Gastrocnemius medialis (tissue), 4 donors: ENCODE measurements at regions not wholly inside any gene's neighbourhood (a gene's known extent, or its start where the extent isn't known, plus 50 kb on each side); places are given as distances from the start of the nearest gene placed in this dataset.
"Not testable (repeated sequence)": the region's sequence is repeated elsewhere in the genome, so short reads cannot be mapped to it uniquely, and the experiment has no call there.

Experiments used
- ATAC-seq, 2 donors: fragments of 150-250 bp; one replicate each; pipeline ENCODE4 v1.9.1; 2016
- DNase-seq, 2 donors: peaks; one replicate each; pipeline ENCODE4 v3.0.0-alpha.2; 2019
- H3K27ac ChIP-seq, 4 donors: fragments of 200-600 bp; sonication (generic); 1 replicate in 1 of 4; 2 replicates in 3 of 4; pipeline ENCODE4 v1.5.1; 2016 to 2018; ENCODE audit warnings: mild to moderate bottlenecking in 2 of 4, moderate library complexity in 1 of 4
- H3K27me3 ChIP-seq, 3 donors: fragments of 200-600 bp; sonication (generic) in 2 of 3; 1 replicate in 1 of 3; 2 replicates in 2 of 3; pipeline versions ENCODE4 v1.5.1 to v1.6.0; 2016 to 2019; ENCODE audit warnings: mild to moderate bottlenecking in 1 of 3, moderate library complexity in 1 of 3
- H3K36me3 ChIP-seq, 2 donors: fragments of 200-600 bp; sonication (generic) in 1 of 2; one replicate each; pipeline ENCODE4 v1.5.1; 2017 to 2018
- H3K4me1 ChIP-seq, 2 donors: fragments of 200-600 bp; sonication (generic) in 1 of 2; one replicate each; pipeline ENCODE4 v1.5.1; 2016 to 2017; ENCODE audit warnings: mild to moderate bottlenecking in 2 of 2
- H3K4me3 ChIP-seq, 4 donors: fragments of 200-600 bp; sonication (generic) in 3 of 4; 1 replicate in 1 of 4; 2 replicates in 3 of 4; pipeline ENCODE4 v1.5.1; 2016 to 2019; ENCODE audit warnings: mild to moderate bottlenecking in 2 of 4
- H3K9me3 ChIP-seq, 3 donors: fragments of 200-600 bp; sonication (generic) in 2 of 3; 1 replicate in 1 of 3; 2 replicates in 2 of 3; pipeline ENCODE4 v1.5.1; 2016 to 2019
- CTCF ChIP-seq, 5 experiments: fragments of 450-650 bp in 3 of 5; fragments of 200-600 bp in 2 of 5; sonication (generic) in 2 of 5; IDR thresholded peaks in 4 of 5; conservative IDR thresholded peaks in 1 of 5; 1 replicate in 4 of 5; 2 replicates in 1 of 5; pipeline ENCODE4 v1.5.1; 2016 to 2019; ENCODE audit warnings: antibody characterized with exemption in 5 of 5, mild to moderate bottlenecking in 3 of 5, moderate library complexity in 3 of 5
- POLR2A ChIP-seq, 2 donors: fragments of 450-650 bp; IDR thresholded peaks; one replicate each; pipeline ENCODE4 v1.6.1; 2017; ENCODE audit warnings: antibody characterized with exemption in 2 of 2, mild to moderate bottlenecking in 2 of 2, moderate library complexity in 2 of 2
- in situ Hi-C, 4 donors: fragments of 200-750 bp; cut with MboI; loops; one replicate each; pipeline versions ENCODE4 v1.15.0 to v1.8.0; 2017; ENCODE audit warnings: low sequenced_read_pairs in 4 of 4
- intact Hi-C: fragments of 100-400 bp; cut with DNase I; formaldehyde crosslinking; loops from one replicate; pipeline ENCODE4 v1.15.1; 2023; ENCODE audit warnings: low total_unique reads

DNA sequence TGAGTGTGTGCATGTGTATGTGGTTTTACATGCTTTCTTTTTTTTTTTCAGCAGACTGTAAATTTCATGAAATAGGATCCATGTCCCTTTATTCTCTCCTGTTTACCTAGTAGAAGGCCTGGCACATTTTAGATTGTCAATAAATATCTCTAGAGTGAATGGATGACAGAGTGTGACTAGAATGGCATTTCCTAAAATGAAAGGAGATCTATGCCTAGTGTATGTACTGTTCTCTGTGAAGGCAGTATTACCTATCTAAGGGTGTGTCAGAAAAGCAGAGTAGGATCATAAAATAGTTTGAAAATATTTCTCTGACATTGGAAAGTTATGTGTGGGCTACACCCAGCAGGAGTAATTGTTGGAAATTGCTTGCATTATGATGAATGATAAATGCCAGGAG, 1876.0 kb upstream of the C9orf72 start:
- intact Hi-C loops (loop anchor here (10.0 kb wide), 1 partner anchor 65 kb away; no protein-coding TSS in a partner anchor), in situ Hi-C loops (no loop called here)
- Histone ChIP-seq H3K4me3 (no peak overlapping the region), H3K27ac (no peak overlapping the region), H3K4me1 (no peaks in the 10 kb centered on the region), H3K27me3 (no peaks in the 10 kb centered on the region), H3K9me3 (no peaks in the 10 kb centered on the region), H3K36me3 (no peaks in the 10 kb centered on the region)
- TF ChIP-seq POLR2A (IDR thresholded peaks at IDR 0.05) (no peak), CTCF (IDR thresholded peaks at IDR 0.05 in 4 of 5, conservative IDR thresholded peaks at IDR 0.05 in 1 of 5) (no peak)
- ATAC-seq (no peak), DNase-seq (no peak)

DNA sequence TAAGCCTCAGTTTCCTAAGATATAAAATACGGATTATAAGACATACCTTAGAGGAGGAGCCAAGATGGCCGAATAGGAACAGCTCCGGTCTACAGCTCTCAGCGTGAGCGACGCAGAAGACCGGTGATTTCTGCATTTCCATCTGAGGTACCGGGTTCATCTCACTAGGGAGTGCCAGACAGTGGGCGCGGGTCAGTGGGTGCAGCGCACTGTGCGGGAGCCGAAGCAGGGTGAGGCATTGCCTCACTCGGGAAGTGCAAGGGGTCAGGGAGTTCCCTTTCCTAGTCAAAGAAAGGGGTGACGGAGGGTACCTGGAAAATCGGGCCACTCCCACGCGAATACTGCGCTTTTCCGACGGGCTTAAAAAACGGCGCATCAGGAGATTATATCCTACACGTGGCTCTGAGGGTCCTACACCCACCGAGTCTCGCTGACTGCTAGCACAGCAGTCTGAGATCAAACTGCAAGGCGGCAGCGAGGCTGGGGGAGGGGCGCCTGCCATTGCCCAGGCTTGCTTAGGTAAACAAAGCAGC, 1877.1 kb upstream of the C9orf72 start:
- H3K9me3 ChIP-seq, H3K4me1 ChIP-seq, in situ Hi-C loops, H3K27me3 ChIP-seq, H3K27ac ChIP-seq, intact Hi-C loops, DNase-seq, H3K4me3 ChIP-seq, H3K36me3 ChIP-seq, ATAC-seq: not testable (repeated sequence)

DNA sequence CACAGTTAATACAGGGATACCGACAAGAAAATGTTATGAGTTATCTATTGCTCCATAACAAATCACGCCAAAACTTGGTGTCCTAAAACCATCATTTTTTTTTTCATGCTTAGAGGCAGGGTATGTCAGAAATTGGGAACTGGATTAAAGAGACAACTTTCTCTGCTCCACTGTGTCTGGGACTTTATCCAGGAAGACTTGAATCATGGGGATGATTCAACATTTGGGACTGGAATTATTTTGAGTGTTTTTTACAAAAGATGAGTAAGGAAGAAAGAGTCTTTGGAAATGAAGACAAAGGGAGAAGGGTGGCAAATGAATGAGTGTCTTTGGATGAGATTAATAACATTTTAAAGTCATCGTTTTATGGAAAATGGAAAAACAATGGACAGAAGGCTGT, 1883.7 kb upstream of the C9orf72 start:
- intact Hi-C loops: no loop called here
- in situ Hi-C loops: no loop called here
- no peaks in the 10 kb centered on the region for H3K9me3 ChIP-seq

GRCh38 chr9:29475471-29475870, 1902.2 kb upstream of the C9orf72 start:
- DNase-seq (no peak), ATAC-seq (no peak)
- TF ChIP-seq CTCF (IDR thresholded peaks at IDR 0.05 in 4 of 5, conservative IDR thresholded peaks at IDR 0.05 in 1 of 5) (no peak), POLR2A (IDR thresholded peaks at IDR 0.05) (no peak)
- intact Hi-C loops (no loop called here), in situ Hi-C loops (no loop called here)
- Histone ChIP-seq H3K27ac (no peak overlapping the region), H3K4me3 (no peak overlapping the region), H3K27me3 (no peaks in the 10 kb centered on the region), H3K36me3 (no peaks in the 10 kb centered on the region), H3K9me3 (no peaks in the 10 kb centered on the region), H3K4me1 (no peaks in the 10 kb centered on the region)

More for the DNA sequence above, 1883.7 kb upstream of the C9orf72 start:
- Histone ChIP-seq H3K27me3 (no peaks in the 10 kb centered on the region), H3K27ac (no peak overlapping the region), H3K4me3 (no peak overlapping the region), H3K36me3 (no peaks in the 10 kb centered on the region), H3K4me1 (no peaks in the 10 kb centered on the region)
- DNase-seq (no peak), ATAC-seq (no peak)
- TF ChIP-seq POLR2A (IDR thresholded peaks at IDR 0.05) (no peak), CTCF (IDR thresholded peaks at IDR 0.05 in 4 of 5, conservative IDR thresholded peaks at IDR 0.05 in 1 of 5) (no peak)

- in situ Hi-C loops: no loop called here
- no peaks in the 10 kb centered on the region for H3K27me3 ChIP-seq
- intact Hi-C loops: no loop called here
- no peak overlapping the region for H3K4me3 ChIP-seq
- H3K36me3 ChIP-seq: no peaks in the 10 kb centered on the region
- H3K9me3 ChIP-seq: no peaks in the 10 kb centered on the region
- TF ChIP-seq CTCF (IDR thresholded peaks at IDR 0.05 in 4 of 5, conservative IDR thresholded peaks at IDR 0.05 in 1 of 5) (no peak), POLR2A (IDR thresholded peaks at IDR 0.05) (no peak)
- no peak for DNase-seq
- no peak overlapping the region for H3K27ac ChIP-seq
- no peaks in the 10 kb centered on the region for H3K4me1 ChIP-seq
- no peak for ATAC-seq
Measured at GRCh38 chr9:29511680-29512079, 1938.4 kb upstream of the C9orf72 start.
